HG03460 (cell line): ENCODE measurements at regions not wholly inside any gene's neighbourhood (a gene's known extent, or its start where the extent isn't known, plus 50 kb on each side); places are given as distances from the start of the nearest gene placed in this dataset.

Experiments used
- ATAC-seq: cut with Tn5 transposase; IDR thresholded peaks from one replicate; pipeline ENCODE4 v1.9.1; 2021; ENCODE audit not compliant: unreplicated experiment

- no peak for ATAC-seq
These were observed 99.2 kb upstream of the RTL1 start for GRCh38 chr14:101002738-101003137.

GRCh38 chr14:101004176-101004575 lies 100.7 kb upstream of the RTL1 start:
- no peak for ATAC-seq

DNA sequence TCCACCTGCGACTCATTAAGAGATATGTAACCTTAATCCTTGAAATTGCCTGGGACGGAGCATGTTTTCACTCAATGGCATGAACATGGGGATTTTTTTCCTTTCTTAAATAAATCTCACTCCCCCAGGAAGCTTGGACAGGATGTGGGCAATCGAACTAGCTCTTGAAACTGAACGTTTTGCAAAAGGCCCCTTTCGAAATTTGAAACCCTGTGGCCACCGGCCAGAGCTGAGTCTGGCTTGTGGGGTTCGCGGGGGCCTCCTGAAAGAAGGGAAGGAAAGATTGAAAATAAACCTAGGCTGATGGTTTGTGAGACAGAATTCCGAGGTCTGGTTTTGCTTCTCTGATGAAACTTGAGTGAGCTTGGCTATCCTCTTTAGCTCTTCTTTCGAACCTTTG lies 101.4 kb upstream of the RTL1 start:
- ATAC-seq: no peak

GRCh38 chr14:101005447-101005846 lies 101.9 kb upstream of the RTL1 start:
- no peak for ATAC-seq

DNA sequence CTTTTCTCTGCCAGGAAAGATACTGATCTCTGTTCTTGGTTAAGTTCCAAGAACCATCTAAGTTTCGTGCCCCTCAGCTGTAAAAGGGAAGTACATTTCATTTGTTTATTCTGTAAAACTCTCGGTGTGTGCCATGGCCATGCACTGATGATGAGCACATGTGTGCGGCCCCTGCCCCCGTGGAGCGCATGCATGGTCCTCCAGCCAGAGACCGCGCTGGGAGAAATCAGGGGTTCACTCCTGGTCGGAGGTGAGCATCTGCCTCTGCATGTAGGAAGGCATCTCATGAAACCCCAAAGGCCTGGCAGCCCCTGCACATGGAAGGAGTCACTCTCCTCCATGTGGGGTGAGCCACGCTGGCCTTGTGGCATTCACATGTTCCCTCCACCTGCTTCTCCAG lies 102.5 kb upstream of the RTL1 start:
- ATAC-seq: no peak

DNA sequence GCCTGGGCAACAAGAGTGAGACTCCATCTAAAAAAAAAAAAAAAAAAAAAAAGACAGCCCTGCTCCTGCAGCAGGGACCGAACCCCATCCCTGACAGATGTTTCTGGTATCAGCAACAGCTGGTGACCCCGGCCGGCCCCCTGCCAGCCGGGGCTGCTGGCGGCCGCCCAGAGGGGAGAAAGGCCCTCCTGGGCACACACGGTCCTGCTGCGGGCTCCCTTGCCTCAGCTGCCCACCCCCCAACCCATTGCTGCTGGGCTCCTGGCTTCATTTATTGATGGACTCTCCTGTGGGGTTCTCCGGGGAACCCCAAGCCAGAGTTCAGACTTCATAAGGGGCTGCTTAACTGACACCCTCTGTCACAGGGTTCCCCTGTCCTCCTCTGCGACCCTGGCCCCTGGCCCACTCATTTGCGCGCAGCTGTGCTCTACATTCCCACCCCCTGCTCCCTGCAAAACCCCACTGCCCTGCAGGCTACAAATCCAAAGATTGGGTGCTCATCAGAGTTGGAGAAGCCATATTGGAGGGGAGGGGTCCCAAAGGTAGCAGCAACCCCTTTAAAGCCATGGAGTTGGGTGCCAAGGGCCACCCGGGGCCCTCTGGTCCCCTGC lies 103.6 kb upstream of the RTL1 start:
- ATAC-seq: no peak

DNA sequence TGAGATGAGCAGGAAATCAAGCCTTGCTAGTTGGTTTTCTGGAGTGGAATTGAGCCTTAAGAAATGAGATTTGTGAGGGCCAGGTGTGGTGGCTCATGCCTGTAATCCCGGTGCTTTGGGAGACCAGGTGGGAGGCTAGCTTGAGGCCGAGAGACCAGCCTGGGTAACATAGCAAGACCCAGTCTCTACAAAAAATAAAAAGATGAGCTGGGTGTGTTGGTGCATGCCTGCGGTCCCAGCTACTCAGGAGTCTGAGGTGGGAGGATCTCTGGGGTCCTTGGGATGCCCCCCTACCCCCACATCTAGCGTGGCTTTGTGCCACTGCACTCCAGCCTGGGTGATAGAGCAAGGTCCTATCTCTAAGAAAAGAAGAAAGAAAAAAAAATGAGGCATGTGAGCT lies 104.2 kb upstream of the RTL1 start:
- no peak for ATAC-seq

DNA sequence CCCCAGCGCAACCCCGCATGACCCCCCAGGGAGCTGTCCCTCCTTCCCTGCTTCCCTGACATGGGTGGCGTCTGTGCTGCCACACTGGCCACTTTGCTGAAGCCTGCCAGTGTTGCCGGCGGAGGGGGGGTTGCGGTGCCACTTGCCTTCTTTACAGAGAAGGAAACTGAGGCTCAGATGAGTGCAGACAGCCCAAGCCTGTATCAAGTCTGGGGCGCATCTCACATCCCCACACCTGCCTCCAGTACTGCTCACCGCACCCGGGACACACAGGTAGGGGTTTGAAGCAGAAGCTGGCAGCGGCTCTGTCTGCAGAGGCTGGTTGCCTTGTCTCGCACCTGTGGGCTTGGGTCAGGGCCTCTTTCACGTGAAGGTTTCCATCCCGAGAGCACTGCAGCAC lies 104.7 kb upstream of the RTL1 start:
- ATAC-seq: no peak

DNA sequence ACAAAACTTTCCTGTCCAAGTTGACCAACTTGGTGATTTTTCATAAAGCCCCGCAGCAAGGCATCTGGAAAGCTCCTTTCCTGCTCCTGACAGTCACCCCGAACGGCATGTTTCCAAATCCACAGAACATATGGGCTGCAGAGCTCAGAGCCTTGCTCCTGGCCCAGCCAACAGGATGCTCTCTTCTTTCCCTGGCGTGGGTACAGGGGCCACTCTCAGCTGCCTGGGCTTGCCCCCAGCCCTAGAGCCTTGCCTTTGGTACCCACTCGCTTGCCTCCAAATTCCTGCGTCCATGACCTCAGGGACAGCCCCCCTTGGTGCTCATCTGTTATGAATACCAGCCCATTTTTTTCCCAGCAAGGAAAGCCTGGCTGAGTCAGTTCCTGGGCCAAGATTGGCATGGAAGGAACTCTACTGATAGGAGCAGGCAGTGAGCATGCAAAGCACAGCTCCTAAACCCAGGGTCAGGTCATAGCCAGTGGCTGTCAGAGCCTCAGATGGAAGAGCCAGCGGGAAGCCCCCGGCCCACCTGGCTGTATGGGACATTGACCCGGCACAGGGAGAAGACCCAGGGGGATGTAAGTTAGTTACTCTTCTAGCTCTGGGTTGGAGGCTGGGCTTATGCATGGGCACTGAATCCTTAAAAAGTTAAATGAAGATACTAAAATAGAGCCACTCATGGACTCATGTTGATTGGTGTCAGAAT lies 105.3 kb upstream of the RTL1 start:
- no peak for ATAC-seq

GRCh38 chr14:101009531-101009930 lies 106.0 kb upstream of the RTL1 start:
- no peak for ATAC-seq

DNA sequence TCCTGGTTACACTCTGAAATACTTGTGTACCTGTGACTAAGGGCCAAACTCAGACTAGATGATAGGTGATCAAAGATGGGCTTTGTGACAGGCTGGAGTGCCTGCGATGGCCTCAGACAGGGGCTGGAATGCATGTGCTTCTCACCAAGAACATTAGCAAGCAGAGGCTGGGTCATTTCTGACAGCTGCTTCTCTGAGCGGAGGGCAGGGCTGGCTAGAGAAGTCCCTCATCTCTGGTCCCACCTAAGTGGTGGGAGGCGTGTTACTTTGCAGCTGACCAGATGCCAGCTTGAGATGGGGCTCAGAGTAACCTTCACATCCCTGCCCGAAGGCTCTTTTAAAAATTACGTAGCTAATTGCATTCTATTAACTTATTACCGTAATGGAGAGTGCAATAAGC lies 106.8 kb upstream of the RTL1 start:
- ATAC-seq: no peak

DNA sequence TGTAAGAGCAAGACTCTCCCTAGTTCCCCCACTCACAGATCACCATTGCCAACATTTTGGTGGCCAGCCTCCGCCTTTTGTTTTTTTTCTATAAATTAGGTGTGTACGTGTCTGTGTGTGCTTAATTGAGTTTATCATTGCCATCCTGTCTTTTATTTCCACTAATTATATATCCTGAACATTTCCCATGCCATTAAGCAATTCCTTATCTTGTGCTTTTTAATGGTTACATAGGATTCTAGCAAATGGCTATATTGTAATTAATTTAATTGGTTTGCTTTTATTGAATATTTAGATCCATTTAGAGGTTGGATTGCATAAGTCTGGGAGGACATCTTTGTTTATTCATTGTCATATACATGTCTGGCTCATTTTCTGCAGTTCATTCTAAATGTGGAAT lies 107.3 kb upstream of the RTL1 start:
- ATAC-seq: no peak

GRCh38 chr14:101017209-101017608 lies 113.7 kb upstream of the RTL1 start:
- no peak for ATAC-seq

DNA sequence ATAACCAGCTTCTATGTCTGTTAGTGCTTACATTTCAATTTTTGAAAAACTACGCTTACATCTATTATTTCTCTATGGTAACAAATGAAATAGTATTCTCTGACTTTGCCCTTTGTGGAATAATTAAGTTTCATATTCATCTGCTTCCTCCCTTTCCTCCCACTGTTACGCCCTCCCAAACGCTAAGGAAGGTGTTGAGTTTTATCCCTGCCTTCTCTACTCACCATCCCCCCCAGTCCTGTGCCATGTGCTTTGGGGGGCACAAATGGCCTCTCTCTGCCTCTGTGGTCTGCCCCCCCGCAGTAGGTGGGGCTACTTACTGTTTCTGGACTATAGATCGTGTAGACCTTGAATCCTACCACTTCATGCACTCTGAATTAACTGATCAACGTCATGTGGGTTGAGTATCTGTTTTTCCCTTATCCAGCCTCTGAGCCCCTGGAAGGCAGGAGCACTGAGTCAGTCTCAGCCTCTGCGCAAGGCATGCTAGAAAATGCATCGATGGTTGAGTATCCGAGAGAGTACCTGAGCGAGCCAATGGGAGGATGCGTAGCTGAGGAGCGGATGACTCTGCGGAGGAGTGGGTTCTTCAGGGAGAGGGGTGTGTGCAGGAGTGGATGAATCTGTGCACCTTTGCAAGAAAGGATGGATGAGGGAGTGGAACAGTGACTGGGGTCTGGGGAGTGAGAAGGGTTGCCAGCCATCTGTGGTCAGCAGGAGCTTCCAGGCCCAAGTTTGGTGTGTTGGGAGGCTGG lies 114.5 kb upstream of the RTL1 start:
- ATAC-seq: no peak

- ATAC-seq: no peak
These were observed 115.2 kb upstream of the RTL1 start for GRCh38 chr14:101018561-101019290.

- ATAC-seq: no peak
These were observed 116.0 kb upstream of the RTL1 start for GRCh38 chr14:101019541-101019940.

DNA sequence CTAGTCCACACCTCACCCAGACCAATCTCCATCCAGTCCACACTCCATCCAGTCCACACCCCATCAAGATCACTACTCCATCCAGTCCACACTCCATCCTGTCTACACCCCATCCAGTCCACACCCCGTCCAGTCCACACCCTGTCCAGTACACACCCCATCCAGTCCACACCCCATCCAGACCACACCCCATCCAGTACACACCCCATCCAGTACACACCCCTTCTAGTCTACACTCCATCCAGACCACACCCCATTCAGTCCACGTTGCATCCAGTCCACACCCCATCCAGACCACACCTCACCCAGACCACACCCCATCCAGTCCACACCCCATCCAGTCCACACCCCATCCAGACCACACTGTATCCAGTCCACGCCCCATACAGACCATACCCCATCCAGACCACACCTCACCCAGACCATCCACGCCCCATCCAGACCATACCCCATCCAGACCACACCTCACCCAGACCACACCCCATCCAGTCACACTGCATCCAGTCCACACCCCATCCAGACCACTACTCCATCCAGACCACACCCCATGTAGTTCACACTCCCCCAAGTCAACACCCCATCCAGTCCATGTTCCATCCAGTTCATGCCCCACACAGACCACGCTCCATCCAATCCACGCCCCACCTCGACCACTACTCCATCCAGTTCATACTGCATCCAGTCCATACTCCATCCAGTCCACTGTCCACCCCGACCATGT lies 116.6 kb upstream of the RTL1 start:
- no peak for ATAC-seq

- ATAC-seq: no peak
These were observed 117.4 kb upstream of the RTL1 start for GRCh38 chr14:101020834-101021370.

DNA sequence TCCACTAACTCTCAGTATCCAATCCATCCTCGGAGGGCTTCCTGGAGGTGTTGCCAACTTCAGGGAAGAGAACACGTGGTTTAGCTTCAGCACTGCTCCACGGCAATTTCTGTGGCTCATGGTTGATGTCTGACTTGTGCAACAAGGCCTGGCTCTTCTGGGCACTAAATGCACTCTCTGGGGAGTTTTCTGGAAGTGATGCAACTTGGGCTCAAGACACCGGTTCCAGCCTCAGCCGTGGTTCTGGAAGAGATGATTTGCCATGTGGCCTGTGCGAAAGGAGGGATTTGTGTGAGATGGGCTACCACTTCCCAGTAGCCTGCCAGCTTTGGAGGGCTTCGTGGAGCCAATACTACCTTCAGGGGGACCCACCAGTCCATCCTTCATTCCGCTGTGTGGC lies 118.6 kb upstream of the RTL1 start:
- no peak for ATAC-seq

GRCh38 chr14:101022916-101023435 lies 119.5 kb upstream of the RTL1 start:
- ATAC-seq: no peak
